AG09309 (cell line): ENCODE measurements at regions not wholly inside any gene's neighbourhood (a gene's known extent, or its start where the extent isn't known, plus 50 kb on each side); places are given as distances from the start of the nearest gene placed in this dataset.
"Not testable (repeated sequence)": the region's sequence is repeated elsewhere in the genome, so short reads cannot be mapped to it uniquely, and the experiment has no call there.

ENCODE experiments used
- DNase-seq: peaks from one replicate; pipeline ENCODE4 v3.0.0-alpha.2; 2010; ENCODE audit warnings: low read depth
- H3K4me3 ChIP-seq: 2 replicates; pipeline ENCODE4 v1.5.1; 2011; ENCODE audit warnings: mild to moderate bottlenecking, low read depth, low read length, moderate library complexity; ENCODE audit not compliant: control insufficient read depth
- TF ChIP-seq, protein P1 (sequence below): IDR thresholded peaks from 2 replicates; pipeline ENCODE4 v1.5.1; 2011; ENCODE audit warnings: mild to moderate bottlenecking, low read depth, low read length, inconsistent platforms; ENCODE audit not compliant: insufficient read depth, control insufficient read depth; ENCODE audit errors: missing control alignments

DNA sequence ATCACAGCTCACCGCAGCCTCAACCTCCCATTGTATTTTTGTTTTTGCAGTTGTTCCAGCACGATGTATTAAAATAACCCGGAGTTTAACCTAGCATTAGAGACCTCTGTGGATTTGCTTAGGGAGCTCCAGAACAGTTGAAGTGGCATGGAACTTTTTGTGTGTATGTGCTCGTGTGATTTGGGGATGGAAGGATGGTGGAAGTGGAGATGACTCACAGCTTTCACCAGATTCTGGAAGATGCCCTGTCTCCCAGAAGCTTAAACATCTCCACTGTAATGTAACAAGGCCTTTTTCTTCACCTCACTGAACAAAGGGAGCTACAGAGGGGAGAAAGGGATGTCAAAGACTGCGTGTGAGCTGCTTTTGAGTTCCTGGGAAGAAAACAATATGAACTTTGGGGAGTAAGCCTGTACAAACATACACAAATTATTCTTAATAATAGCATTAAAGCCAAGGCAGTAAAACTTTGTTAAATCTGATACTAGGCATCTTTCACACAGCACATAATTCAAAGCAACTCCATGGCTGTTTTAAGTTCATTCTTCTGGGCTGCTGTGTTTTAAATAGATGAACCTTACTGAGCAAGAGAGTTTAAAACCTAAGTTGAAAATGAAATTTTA is 226.4 kb downstream of the ADAMTS15 start:
- no peak for DNase-seq
- TF ChIP-seq, protein P1, sequence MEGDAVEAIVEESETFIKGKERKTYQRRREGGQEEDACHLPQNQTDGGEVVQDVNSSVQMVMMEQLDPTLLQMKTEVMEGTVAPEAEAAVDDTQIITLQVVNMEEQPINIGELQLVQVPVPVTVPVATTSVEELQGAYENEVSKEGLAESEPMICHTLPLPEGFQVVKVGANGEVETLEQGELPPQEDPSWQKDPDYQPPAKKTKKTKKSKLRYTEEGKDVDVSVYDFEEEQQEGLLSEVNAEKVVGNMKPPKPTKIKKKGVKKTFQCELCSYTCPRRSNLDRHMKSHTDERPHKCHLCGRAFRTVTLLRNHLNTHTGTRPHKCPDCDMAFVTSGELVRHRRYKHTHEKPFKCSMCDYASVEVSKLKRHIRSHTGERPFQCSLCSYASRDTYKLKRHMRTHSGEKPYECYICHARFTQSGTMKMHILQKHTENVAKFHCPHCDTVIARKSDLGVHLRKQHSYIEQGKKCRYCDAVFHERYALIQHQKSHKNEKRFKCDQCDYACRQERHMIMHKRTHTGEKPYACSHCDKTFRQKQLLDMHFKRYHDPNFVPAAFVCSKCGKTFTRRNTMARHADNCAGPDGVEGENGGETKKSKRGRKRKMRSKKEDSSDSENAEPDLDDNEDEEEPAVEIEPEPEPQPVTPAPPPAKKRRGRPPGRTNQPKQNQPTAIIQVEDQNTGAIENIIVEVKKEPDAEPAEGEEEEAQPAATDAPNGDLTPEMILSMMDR, result no peak
- no peak overlapping the region for H3K4me3 ChIP-seq

DNA sequence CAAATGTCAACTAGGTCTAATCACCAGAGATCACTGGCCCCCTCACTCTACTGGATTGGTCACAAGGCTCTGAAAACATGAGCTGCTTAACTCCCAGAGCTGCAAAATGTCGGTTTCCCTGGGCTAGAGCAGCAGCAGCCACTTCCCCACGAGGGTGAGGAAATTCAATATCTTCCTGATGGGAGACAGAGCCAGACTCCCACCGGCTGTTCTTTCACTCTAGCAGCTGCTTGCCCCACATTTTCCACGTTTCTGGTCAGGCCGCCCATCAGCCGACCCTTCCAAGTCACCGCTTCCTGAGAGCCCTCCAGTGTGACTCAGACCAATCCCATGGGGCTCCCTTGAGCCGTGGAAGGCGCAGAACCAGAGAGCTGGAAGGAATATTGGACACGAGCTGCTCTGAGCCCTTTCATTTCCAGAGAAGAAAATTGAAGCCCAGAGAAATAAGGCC is 227.0 kb downstream of the ADAMTS15 start:
- TF ChIP-seq, protein P1, result no peak
- no peak for DNase-seq
- no peak overlapping the region for H3K4me3 ChIP-seq

DNA sequence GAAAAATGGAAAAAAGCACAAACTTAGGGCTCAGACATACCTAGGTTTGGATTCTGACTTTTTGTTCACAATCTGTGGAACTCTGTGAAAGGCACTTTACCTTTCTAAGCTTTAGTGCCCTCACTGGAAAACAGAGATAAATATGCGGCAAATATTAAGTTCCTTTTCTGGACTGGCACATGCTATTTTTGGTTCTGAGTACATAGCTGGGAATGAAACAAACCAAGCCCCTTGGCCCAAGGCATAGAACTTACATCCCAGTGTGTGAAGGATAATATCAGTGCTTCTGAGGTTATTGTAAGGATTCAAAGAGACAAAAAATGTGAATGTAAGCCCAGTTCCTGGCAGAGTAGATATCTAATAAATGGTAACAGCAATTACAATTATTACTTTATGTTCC is 227.5 kb downstream of the ADAMTS15 start:
- DNase-seq, result no peak
- no peak overlapping the region for H3K4me3 ChIP-seq
- TF ChIP-seq, protein P1, result no peak

DNA sequence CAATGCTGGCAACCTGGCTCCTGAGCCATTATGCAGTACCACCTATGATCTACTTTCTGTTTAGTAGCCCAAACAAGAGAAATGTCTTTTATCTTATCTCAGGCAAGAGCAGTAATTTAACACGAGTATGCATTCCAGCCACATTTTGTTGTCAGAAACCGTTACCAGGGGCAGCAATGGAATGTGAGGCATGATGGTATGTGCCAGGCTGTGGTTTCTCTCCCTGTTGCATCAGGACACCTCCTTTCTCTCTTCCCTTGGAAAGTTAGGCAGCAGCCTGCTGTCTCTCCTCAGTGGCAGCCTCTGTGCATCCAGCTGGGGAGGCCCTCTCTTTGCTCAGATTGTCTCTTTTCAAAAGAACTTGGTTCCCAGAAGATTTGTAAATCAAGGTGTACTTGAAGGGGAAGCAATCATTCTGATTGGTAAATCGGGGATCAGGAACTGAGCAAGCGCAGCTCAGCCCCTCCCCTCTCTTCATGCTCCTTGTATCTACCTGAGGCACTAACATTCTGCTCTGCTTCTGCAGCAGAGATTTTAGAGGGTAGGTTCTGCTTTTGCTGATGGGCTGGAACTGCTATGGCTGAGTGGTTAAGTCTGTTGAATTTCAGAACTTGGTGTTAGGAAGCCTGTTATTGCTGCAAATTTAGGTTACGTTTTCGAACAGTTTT is 229.2 kb downstream of the ADAMTS15 start:
- H3K4me3 ChIP-seq, result no peak overlapping the region
- peak; percentile 82 for DNase-seq
- TF ChIP-seq, protein P1, result no peak

DNA sequence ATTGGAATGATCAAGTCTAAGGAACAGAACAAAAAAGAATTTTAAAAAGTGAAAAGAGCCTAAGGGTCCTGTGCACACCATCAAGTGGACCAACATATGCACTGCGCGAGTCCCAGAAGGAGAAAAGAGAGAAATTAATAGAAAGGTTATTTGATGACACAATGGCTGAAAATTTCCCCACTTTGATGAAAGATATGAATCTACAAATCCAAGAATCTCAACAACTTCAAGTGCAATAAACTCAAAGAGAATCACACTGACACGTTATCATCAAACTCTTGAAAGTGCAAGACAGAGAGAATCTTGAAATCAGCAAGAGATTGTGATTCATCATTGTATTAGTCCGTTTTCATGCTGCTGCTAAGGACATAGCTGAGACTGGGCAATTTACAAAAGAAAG is 230.8 kb downstream of the ADAMTS15 start:
- H3K4me3 ChIP-seq, result no peak overlapping the region
- TF ChIP-seq, protein P1, result no peak
- DNase-seq, result no peak

DNA sequence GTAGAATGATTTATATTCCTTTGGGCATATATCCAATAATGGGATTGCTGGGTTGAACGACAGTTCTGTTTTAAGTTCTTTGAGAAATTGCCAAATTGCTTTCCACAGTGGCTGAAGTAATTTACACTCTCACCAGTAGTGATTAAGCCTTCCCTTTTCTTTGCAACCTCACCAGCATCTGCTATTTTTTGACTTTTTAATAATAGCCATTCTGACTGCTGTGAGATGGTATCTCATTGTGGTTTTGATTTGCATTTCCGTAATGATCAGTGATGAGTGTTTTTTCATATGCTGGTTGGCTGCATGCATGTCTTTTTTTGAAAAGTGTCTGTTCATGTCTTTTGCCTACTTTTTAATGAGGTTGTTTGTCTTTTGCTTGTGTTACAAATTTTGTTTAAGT is 233.8 kb downstream of the SNX19 start:
- not testable (repeated sequence) for DNase-seq

DNA sequence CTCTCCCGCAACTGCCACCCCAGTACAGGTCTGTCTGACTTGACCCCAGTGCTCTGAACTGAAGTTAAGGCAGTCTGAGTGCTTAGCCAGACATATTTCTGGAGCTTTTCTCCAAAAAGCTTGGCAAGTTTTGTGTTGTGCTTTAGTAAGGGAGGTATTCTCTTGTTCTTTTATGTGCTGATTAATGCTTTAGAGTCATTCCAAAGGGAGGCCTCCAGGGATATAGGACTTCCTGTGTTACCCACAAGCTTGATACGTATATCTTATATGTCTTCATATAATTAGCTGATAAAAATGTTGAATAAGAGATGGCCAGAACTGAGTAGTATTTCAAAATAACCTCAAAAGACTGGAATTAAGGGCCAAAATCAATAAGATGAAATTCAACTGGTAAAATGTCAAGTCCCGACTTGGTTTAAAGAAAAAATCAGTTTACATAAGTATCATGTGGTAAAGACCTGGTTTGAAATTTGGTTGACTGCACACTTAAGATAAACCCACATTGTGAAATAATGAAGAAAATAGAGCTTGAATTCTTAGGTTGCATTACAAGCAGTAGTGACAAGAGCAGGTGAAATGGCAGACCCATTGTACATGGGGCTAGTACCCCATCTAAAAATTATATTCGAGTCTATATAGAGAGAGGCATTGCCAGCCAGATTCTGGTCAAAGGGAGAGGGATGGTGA is 226.9 kb downstream of the SNX19 start:
- H3K4me3 ChIP-seq, result no peak overlapping the region
- DNase-seq, result no peak
- TF ChIP-seq, protein P1, result no peak

More for the DNA sequence above, 233.8 kb downstream of the SNX19 start:
- H3K4me3 ChIP-seq, result not testable (repeated sequence)
